CD4-positive, alpha-beta T cell treated with Interleukin-10 for 1 hour (primary cell): ENCODE measurements at regions not wholly inside any gene's neighbourhood (a gene's known extent, or its start where the extent isn't known, plus 50 kb on each side); places are given as distances from the start of the nearest gene placed in this dataset.

Experiments used
- DNase-seq: peaks from one replicate; pipeline ENCODE4 v3.0.0-alpha.2; 2020

- DNase-seq: no peak
Observed at GRCh38 chr3:73925011-73925410, 300.3 kb upstream of the PDZRN3 start.

- DNase-seq: no peak
Observed at GRCh38 chr3:73924048-73924447, 299.3 kb upstream of the PDZRN3 start.

GRCh38 chr3:73917643-73918042, 292.9 kb upstream of the PDZRN3 start:
- no peak for DNase-seq

- no peak for DNase-seq
Observed at GRCh38 chr3:73915886-73916285, 291.1 kb upstream of the PDZRN3 start.

GRCh38 chr3:73908218-73908617, 283.5 kb upstream of the PDZRN3 start:
- no peak for DNase-seq

- no peak for DNase-seq
Observed at GRCh38 chr3:73901686-73902085, 276.9 kb upstream of the PDZRN3 start.

GRCh38 chr3:73894474-73895213, 269.9 kb upstream of the PDZRN3 start:
- no peak for DNase-seq

GRCh38 chr3:73893089-73893488, 268.3 kb upstream of the PDZRN3 start:
- no peak for DNase-seq

GRCh38 chr3:73885862-73886261, 261.1 kb upstream of the PDZRN3 start:
- no peak for DNase-seq

GRCh38 chr3:73884361-73884760, 259.6 kb upstream of the PDZRN3 start:
- no peak for DNase-seq

- DNase-seq: no peak
Observed at GRCh38 chr3:73883497-73883896, 258.8 kb upstream of the PDZRN3 start.

GRCh38 chr3:73874606-73875369, 250.0 kb upstream of the PDZRN3 start:
- no peak for DNase-seq

GRCh38 chr3:73874161-73874560, 249.4 kb upstream of the PDZRN3 start:
- no peak for DNase-seq

- DNase-seq: no peak
Observed at GRCh38 chr3:73868688-73869315, 244.1 kb upstream of the PDZRN3 start.

GRCh38 chr3:73867524-73867923, 242.8 kb upstream of the PDZRN3 start:
- no peak for DNase-seq

GRCh38 chr3:73866846-73867245, 242.1 kb upstream of the PDZRN3 start:
- no peak for DNase-seq

- DNase-seq: no peak
Observed at GRCh38 chr3:73863546-73864079, 238.9 kb upstream of the PDZRN3 start.

- DNase-seq: no peak
Observed at GRCh38 chr3:73855813-73856212, 231.1 kb upstream of the PDZRN3 start.

GRCh38 chr3:73848173-73848906, 223.6 kb upstream of the PDZRN3 start:
- no peak for DNase-seq

GRCh38 chr3:73846951-73847350, 222.2 kb upstream of the PDZRN3 start:
- no peak for DNase-seq

- DNase-seq: no peak
Observed at GRCh38 chr3:73839032-73839431, 214.3 kb upstream of the PDZRN3 start.

GRCh38 chr3:73835945-73836344, 211.2 kb upstream of the PDZRN3 start:
- no peak for DNase-seq

- DNase-seq: no peak
Observed at GRCh38 chr3:73832426-73832825, 207.7 kb upstream of the PDZRN3 start.
